ENCODE measurements at regions not wholly inside any gene's neighbourhood (a gene's known extent, or its start where the extent isn't known, plus 50 kb on each side); places are given as distances from the start of the nearest gene placed in this dataset.

DNA sequence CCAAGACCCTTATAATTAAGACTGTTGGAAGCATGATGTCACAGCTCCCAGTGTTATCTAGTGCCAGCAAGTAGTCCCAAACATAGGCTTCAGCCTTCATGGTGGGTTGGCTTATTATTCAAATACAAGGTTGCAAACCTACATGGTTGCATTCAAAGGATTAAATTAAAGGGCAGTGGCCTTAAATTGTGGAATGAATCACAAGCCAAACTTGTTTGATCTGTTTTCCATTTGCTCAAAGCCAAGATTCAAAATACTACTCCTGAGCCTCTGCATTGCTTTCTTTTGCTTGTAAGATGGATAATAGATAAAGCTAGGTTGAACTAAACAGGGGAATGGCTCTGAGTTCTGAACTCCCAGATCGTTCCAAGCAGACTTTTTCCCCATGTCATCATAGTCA lies 52.4 kb upstream of the GNB4 start:
- TF ChIP-seq, protein P1, sequence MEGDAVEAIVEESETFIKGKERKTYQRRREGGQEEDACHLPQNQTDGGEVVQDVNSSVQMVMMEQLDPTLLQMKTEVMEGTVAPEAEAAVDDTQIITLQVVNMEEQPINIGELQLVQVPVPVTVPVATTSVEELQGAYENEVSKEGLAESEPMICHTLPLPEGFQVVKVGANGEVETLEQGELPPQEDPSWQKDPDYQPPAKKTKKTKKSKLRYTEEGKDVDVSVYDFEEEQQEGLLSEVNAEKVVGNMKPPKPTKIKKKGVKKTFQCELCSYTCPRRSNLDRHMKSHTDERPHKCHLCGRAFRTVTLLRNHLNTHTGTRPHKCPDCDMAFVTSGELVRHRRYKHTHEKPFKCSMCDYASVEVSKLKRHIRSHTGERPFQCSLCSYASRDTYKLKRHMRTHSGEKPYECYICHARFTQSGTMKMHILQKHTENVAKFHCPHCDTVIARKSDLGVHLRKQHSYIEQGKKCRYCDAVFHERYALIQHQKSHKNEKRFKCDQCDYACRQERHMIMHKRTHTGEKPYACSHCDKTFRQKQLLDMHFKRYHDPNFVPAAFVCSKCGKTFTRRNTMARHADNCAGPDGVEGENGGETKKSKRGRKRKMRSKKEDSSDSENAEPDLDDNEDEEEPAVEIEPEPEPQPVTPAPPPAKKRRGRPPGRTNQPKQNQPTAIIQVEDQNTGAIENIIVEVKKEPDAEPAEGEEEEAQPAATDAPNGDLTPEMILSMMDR (conservative IDR thresholded peaks at IDR 0.05; ENCODE audit: low read depth, low read length) = no peak
- TF ChIP-seq CHD1 (IDR thresholded peaks at IDR 0.05; ENCODE audit: low read depth, low read length) = no peak
- TF ChIP-seq NFE2L2 (IDR thresholded peaks at IDR 0.05; ENCODE audit: low read depth, low read length) = no peak
- no peak for TF ChIP-seq USF2 (IDR thresholded peaks at IDR 0.05; ENCODE audit: low read depth, low read length)
- TF ChIP-seq RCOR1 (IDR thresholded peaks at IDR 0.05; ENCODE audit: insufficient replicate concordance, low read length) = no peak
- no peak for TF ChIP-seq ELK1 (IDR thresholded peaks at IDR 0.05; ENCODE audit: borderline replicate concordance, low read depth, low read length)
- TF ChIP-seq RAD21 (IDR thresholded peaks at IDR 0.05; ENCODE audit: low read length) = no peak
- TF ChIP-seq BHLHE40 (IDR thresholded peaks at IDR 0.05; ENCODE audit: low read depth, low read length) = no peak
- TF ChIP-seq MAZ (IDR thresholded peaks at IDR 0.05; ENCODE audit: borderline replicate concordance, low read depth, low read length) = no peak
- no peak for TF ChIP-seq CEBPB (IDR thresholded peaks at IDR 0.05; ENCODE audit: low read depth, low read length)
- no peak for TF ChIP-seq RFX5 (IDR thresholded peaks at IDR 0.05; ENCODE audit: low read depth, low read length)
- no peak for TF ChIP-seq MXI1 (IDR thresholded peaks at IDR 0.05; ENCODE audit: borderline replicate concordance, low read depth, low read length)

More for the DNA sequence above, 52.4 kb upstream of the GNB4 start:
- H4K91ac ChIP-seq (ENCODE audit: insufficient read depth, low read depth, low read length) = no peak overlapping the region
- no peaks in the 10 kb centered on the region for H3K4me1 ChIP-seq (ENCODE audit: control insufficient read depth, insufficient read depth, low read length)
- no peak overlapping the region for H4K5ac ChIP-seq (ENCODE audit: low read depth, low read length)
- H3K27ac ChIP-seq (ENCODE audit: insufficient read depth, low read length) = no peak overlapping the region
- no peaks in the 10 kb centered on the region for H3K9me1 ChIP-seq (ENCODE audit: insufficient read depth, low read length)
- no peak overlapping the region for H2AK9ac ChIP-seq (replicated peaks; ENCODE audit: low read depth, low read length, poor library complexity)
- H3K23ac ChIP-seq (ENCODE audit: low read depth, low read length) = no peak overlapping the region
- H3K9me3 ChIP-seq (ENCODE audit: control insufficient read depth, insufficient read depth, low read length) = no peaks in the 10 kb centered on the region
- H3K79me1 ChIP-seq (ENCODE audit: low read depth in 1 of 2, low read length in 2 of 2) = no peaks in the 10 kb centered on the region
- H2BK20ac ChIP-seq (ENCODE audit: low read depth, low read length) = no peak overlapping the region
- ATAC-seq (ENCODE audit: low read depth) (no peak), DNase-seq (no peak)
- H3K56ac ChIP-seq (ENCODE audit: extremely low read depth, insufficient read depth, low read length) = no peak overlapping the region
- H2AK5ac ChIP-seq (ENCODE audit: low read depth, low read length) = no peak overlapping the region
- H2AFZ ChIP-seq (replicated peaks; ENCODE audit: low read length, poor library complexity) = no peak overlapping the region
- H2BK5ac ChIP-seq (ENCODE audit: low read depth, low read length, poor library complexity, severe bottlenecking) = no peak overlapping the region
- ChIA-PET POLR2A (ENCODE audit: unreplicated experiment) (no interaction called here), CTCF (no interaction called here)
- in situ Hi-C loops (cut with MboI; ENCODE audit: low sequenced_read_pairs) = no loop called here
- H3K27me3 ChIP-seq (ENCODE audit: control insufficient read depth, insufficient read depth, low read length) = peaks cover 6% of the 10 kb centered on the region
- no peak overlapping the region for H2BK120ac ChIP-seq (ENCODE audit: low read depth, low read length)
- no peak overlapping the region for H4K8ac ChIP-seq (ENCODE audit: low read depth in 2 of 2, low read length in 2 of 2)
- no peak overlapping the region for H2BK15ac ChIP-seq (ENCODE audit: low read depth, low read length)
- H3K4me2 ChIP-seq (ENCODE audit: low read depth, low read length) = no peak overlapping the region
- WGBS, 2 experiments (ENCODE audit: extremely low coverage in 2 of 2, insufficient read length in 1 of 2) = no CpG with 5 or more reads among the region's 1 CpG
- BruUV-seq (replicated peaks) = no TSS peak
- intact Hi-C loops (cut with micrococcal nuclease) = no loop called here
- dilution Hi-C loops (cut with HindIII; ENCODE audit: low sequenced_read_pairs, unreplicated experiment) = no loop called here
- H3K4ac ChIP-seq (ENCODE audit: low read depth, low read length) = no peak overlapping the region
- no peak overlapping the region for H3K4me3 ChIP-seq (ENCODE audit: insufficient read depth, low read depth, low read length)
- no peak overlapping the region for H3K9ac ChIP-seq (ENCODE audit: low read depth, low read length)
- no peak overlapping the region for H3K14ac ChIP-seq (replicated peaks; ENCODE audit: low read depth, low read length)
- no peaks in the 10 kb centered on the region for H4K20me1 ChIP-seq (ENCODE audit: insufficient read depth, low read length)
- H3K36me3 ChIP-seq (ENCODE audit: control insufficient read depth, insufficient read depth, low read length) = no peaks in the 10 kb centered on the region
- H3K18ac ChIP-seq (ENCODE audit: low read depth, low read length) = no peak overlapping the region
